ENCODE measurements at regions not wholly inside any gene's neighbourhood (a gene's known extent, or its start where the extent isn't known, plus 50 kb on each side); places are given as distances from the start of the nearest gene placed in this dataset.

GRCh38 chr14:81960781-81961180, 427.1 kb upstream of the SEL1L start:
- TF ChIP-seq, protein P1, sequence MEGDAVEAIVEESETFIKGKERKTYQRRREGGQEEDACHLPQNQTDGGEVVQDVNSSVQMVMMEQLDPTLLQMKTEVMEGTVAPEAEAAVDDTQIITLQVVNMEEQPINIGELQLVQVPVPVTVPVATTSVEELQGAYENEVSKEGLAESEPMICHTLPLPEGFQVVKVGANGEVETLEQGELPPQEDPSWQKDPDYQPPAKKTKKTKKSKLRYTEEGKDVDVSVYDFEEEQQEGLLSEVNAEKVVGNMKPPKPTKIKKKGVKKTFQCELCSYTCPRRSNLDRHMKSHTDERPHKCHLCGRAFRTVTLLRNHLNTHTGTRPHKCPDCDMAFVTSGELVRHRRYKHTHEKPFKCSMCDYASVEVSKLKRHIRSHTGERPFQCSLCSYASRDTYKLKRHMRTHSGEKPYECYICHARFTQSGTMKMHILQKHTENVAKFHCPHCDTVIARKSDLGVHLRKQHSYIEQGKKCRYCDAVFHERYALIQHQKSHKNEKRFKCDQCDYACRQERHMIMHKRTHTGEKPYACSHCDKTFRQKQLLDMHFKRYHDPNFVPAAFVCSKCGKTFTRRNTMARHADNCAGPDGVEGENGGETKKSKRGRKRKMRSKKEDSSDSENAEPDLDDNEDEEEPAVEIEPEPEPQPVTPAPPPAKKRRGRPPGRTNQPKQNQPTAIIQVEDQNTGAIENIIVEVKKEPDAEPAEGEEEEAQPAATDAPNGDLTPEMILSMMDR (IDR thresholded peaks at IDR 0.05): no peak
- no peak for TF ChIP-seq POLR2A (IDR thresholded peaks at IDR 0.05)
